Parathyroid adenoma (tissue), 2 donors: ENCODE measurements at regions not wholly inside any gene's neighbourhood (a gene's known extent, or its start where the extent isn't known, plus 50 kb on each side); places are given as distances from the start of the nearest gene placed in this dataset.

Experiments
- H2AFZ ChIP-seq: fragments of 300-600 bp; sonication (generic); one replicate; pipeline ENCODE4 v1.7.0; 2017; ENCODE audit warnings: antibody characterized with exemption, mild to moderate bottlenecking
- H3K27ac ChIP-seq: fragments of 300-600 bp; sonication (generic); one replicate; pipeline ENCODE4 v1.7.0; 2017
- H3K27me3 ChIP-seq: fragments of 300-600 bp; sonication (generic); one replicate; pipeline ENCODE4 v1.7.0; 2017; ENCODE audit warnings: low read length; ENCODE audit not compliant: control insufficient read depth, insufficient read depth
- H3K36me3 ChIP-seq: fragments of 300-600 bp; sonication (generic); one replicate; pipeline ENCODE4 v1.7.0; 2017; ENCODE audit warnings: low read length; ENCODE audit not compliant: control insufficient read depth, insufficient read depth
- H3K4me1 ChIP-seq: fragments of 300-600 bp; sonication (generic); one replicate; pipeline ENCODE4 v1.7.0; 2017; ENCODE audit warnings: control low read depth
- H3K4me2 ChIP-seq: fragments of 300-600 bp; sonication (generic); one replicate; pipeline ENCODE4 v1.7.0; 2017; ENCODE audit warnings: low read length
- H3K4me3 ChIP-seq: fragments of 300-600 bp; sonication (generic); one replicate; pipeline ENCODE4 v1.7.0; 2017; ENCODE audit warnings: low read depth, low read length
- H3K79me2 ChIP-seq: fragments of 300-600 bp; sonication (generic); one replicate; pipeline ENCODE4 v1.7.0; 2017; ENCODE audit warnings: control low read depth
- H3K9ac ChIP-seq: fragments of 300-600 bp; sonication (generic); one replicate; pipeline ENCODE4 v1.7.0; 2017; ENCODE audit warnings: mild to moderate bottlenecking
- H3K9me3 ChIP-seq: fragments of 300-600 bp; sonication (generic); one replicate; pipeline ENCODE4 v1.7.0; 2017; ENCODE audit warnings: low read length; ENCODE audit not compliant: control insufficient read depth
- CTCF ChIP-seq: fragments of 300-600 bp; sonication (generic); IDR thresholded peaks from one replicate; pipeline ENCODE4 v1.7.0; 2017; ENCODE audit warnings: antibody characterized with exemption, mild to moderate bottlenecking
- donor health status: primary hyperparathyroidism.

- Histone ChIP-seq H3K79me2 (no peaks in the 10 kb centered on the region), H3K9ac (no peak overlapping the region), H3K9me3 (no peaks in the 10 kb centered on the region), H3K36me3 (no peaks in the 10 kb centered on the region), H2AFZ (no peak overlapping the region), H3K4me3 (no peak overlapping the region), H3K4me1 (no peaks in the 10 kb centered on the region), H3K27me3 (no peaks in the 10 kb centered on the region), H3K27ac (no peak overlapping the region), H3K4me2 (no peak overlapping the region)
- no peak for TF ChIP-seq CTCF
Observed at GRCh38 chr6:22657352-22657980, 88.1 kb downstream of the HDGFL1 start.

DNA sequence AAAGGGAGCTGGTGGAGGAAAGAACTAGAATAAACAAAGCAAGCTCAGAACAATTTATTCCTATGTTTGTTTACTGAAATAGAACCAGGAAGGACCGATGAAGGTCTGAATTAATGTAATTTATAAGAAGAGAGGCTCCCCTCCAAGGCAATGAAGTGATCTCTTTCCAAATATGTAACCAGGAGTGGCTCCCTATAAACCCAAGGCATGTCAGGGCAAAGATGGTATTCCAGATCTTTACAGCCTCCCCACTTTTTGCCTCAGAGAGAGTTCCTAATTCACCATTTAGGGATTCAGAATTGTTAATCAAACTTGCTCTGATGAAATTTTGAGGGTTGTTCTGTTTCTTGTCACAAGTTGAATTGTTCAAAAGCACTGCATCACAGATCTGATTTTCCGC, 88.8 kb downstream of the HDGFL1 start:
- no peak for TF ChIP-seq CTCF
- no peaks in the 10 kb centered on the region for H3K27me3 ChIP-seq
- no peaks in the 10 kb centered on the region for H3K79me2 ChIP-seq
- no peak overlapping the region for H3K9ac ChIP-seq
- no peak overlapping the region for H3K27ac ChIP-seq
- no peaks in the 10 kb centered on the region for H3K9me3 ChIP-seq
- no peak overlapping the region for H3K4me3 ChIP-seq
- H3K36me3 ChIP-seq, result no peaks in the 10 kb centered on the region
- no peaks in the 10 kb centered on the region for H3K4me1 ChIP-seq
- H2AFZ ChIP-seq, result no peak overlapping the region
- H3K4me2 ChIP-seq, result no peak overlapping the region

- no peak overlapping the region for H3K9ac ChIP-seq
- no peak overlapping the region for H3K4me2 ChIP-seq
- no peaks in the 10 kb centered on the region for H3K79me2 ChIP-seq
- H2AFZ ChIP-seq, result no peak overlapping the region
- no peaks in the 10 kb centered on the region for H3K4me1 ChIP-seq
- no peaks in the 10 kb centered on the region for H3K27me3 ChIP-seq
- H3K27ac ChIP-seq, result no peak overlapping the region
- H3K4me3 ChIP-seq, result no peak overlapping the region
- TF ChIP-seq CTCF, result no peak
- H3K36me3 ChIP-seq, result no peaks in the 10 kb centered on the region
- no peaks in the 10 kb centered on the region for H3K9me3 ChIP-seq
Observed at GRCh38 chr6:22658934-22659333, 89.6 kb downstream of the HDGFL1 start.

GRCh38 chr6:22664968-22665367, 95.6 kb downstream of the HDGFL1 start:
- H3K4me3 ChIP-seq, result no peak overlapping the region
- H2AFZ ChIP-seq, result no peak overlapping the region
- no peak overlapping the region for H3K4me2 ChIP-seq
- no peaks in the 10 kb centered on the region for H3K79me2 ChIP-seq
- H3K27ac ChIP-seq, result no peak overlapping the region
- no peaks in the 10 kb centered on the region for H3K27me3 ChIP-seq
- no peak for TF ChIP-seq CTCF
- H3K4me1 ChIP-seq, result no peaks in the 10 kb centered on the region
- no peaks in the 10 kb centered on the region for H3K36me3 ChIP-seq
- no peaks in the 10 kb centered on the region for H3K9me3 ChIP-seq
- H3K9ac ChIP-seq, result no peak overlapping the region

DNA sequence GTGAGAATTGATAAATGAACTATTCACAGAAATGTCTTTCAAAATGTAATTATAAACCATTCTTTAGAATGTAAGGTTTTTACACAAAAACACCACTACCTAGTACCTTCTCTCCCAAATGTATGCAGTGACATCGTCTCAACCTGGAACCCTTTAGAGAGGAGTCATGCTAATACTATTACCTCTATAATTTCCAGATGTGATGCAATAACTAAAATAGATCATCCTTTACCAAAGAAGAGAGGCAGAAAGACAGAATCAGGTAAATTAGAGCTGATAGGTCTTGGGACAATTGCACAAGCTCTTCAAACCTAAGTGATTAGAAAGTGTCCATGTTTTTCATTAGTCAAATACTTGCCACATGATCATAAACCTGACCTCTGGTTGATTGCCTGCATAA, 96.7 kb downstream of the HDGFL1 start:
- Histone ChIP-seq H2AFZ (no peak overlapping the region), H3K79me2 (no peaks in the 10 kb centered on the region), H3K27me3 (no peaks in the 10 kb centered on the region), H3K4me2 (no peak overlapping the region), H3K36me3 (no peaks in the 10 kb centered on the region), H3K9ac (no peak overlapping the region), H3K4me3 (no peak overlapping the region), H3K27ac (no peak overlapping the region), H3K9me3 (no peaks in the 10 kb centered on the region), H3K4me1 (no peaks in the 10 kb centered on the region)
- TF ChIP-seq CTCF, result no peak
